Gastroesophageal sphincter (tissue), 3 donors: ENCODE measurements at regions not wholly inside any gene's neighbourhood (a gene's known extent, or its start where the extent isn't known, plus 50 kb on each side); places are given as distances from the start of the nearest gene placed in this dataset.

Source experiments
- CTCF ChIP-seq, 4 experiments: fragments of 200-600 bp in 2 of 4; fragments of 450-650 bp in 2 of 4; sonication (generic) in 1 of 4; IDR thresholded peaks; one replicate each; pipeline ENCODE4 v1.5.1; 2017 to 2019; ENCODE audit warnings: antibody characterized with exemption in 4 of 4, mild to moderate bottlenecking in 2 of 4, moderate library complexity in 2 of 4
- EP300 ChIP-seq: sonication (generic); formaldehyde crosslinking; IDR thresholded peaks from one replicate; pipeline ENCODE4 v1.6.1; 2017; ENCODE audit warnings: antibody characterized with exemption, mild to moderate bottlenecking
- POLR2A ChIP-seq, 2 donors: fragments of 450-650 bp; IDR thresholded peaks; one replicate each; pipeline ENCODE4 v1.6.1; 2017; ENCODE audit warnings: antibody characterized with exemption in 2 of 2, mild to moderate bottlenecking in 2 of 2, moderate library complexity in 1 of 2
- POLR2AphosphoS5 ChIP-seq: sonication (generic); formaldehyde crosslinking; IDR thresholded peaks from one replicate; pipeline ENCODE4 v1.6.1; 2017; ENCODE audit warnings: antibody characterized with exemption

GRCh38 chr6:76885861-76886301 lies 577.4 kb downstream of the HTR1B start:
- TF ChIP-seq CTCF (IDR thresholded peaks at IDR 0.05) (no peak), POLR2AphosphoS5 (no peak), POLR2A (IDR thresholded peaks at IDR 0.05) (no peak), EP300 (no peak)
